HCT116 (cell line): ENCODE measurements at regions not wholly inside any gene's neighbourhood (a gene's known extent, or its start where the extent isn't known, plus 50 kb on each side); places are given as distances from the start of the nearest gene placed in this dataset.

Source experiments
- CTCF ChIP-seq, 3 experiments: fragments of 200-600 bp in 1 of 3; sonication (generic) in 1 of 3; IDR thresholded peaks in 2 of 3; conservative IDR thresholded peaks in 1 of 3; 2 replicates each; pipeline ENCODE4 v1.5.1; 2012 to 2017; ENCODE audit warnings: low read depth in 2 of 3, low read length in 2 of 3, antibody characterized with exemption in 1 of 3, borderline replicate concordance in 1 of 3, control low read depth in 1 of 3, mild to moderate bottlenecking in 1 of 3, mixed read lengths in 1 of 3, mixed run types in 1 of 3, moderate library complexity in 1 of 3; ENCODE audit not compliant: insufficient read depth in 1 of 3
- FOSL1 ChIP-seq: IDR thresholded peaks from 2 replicates; pipeline ENCODE4 v1.6.1; 2012; ENCODE audit warnings: low read depth
- JUND ChIP-seq: IDR thresholded peaks from 2 replicates; pipeline ENCODE4 v1.6.1; 2012
- POLR2A ChIP-seq: IDR thresholded peaks from 2 replicates; pipeline ENCODE4 v1.7.0; 2011; ENCODE audit warnings: borderline replicate concordance; ENCODE audit not compliant: insufficient read depth, insufficient read length; ENCODE audit errors: extremely low read depth
- POLR2AphosphoS5 ChIP-seq: IDR thresholded peaks from 2 replicates; pipeline ENCODE4 v1.6.1; 2011; ENCODE audit warnings: mild to moderate bottlenecking, low read depth, low read length, moderate library complexity
- REST ChIP-seq: IDR thresholded peaks from 2 replicates; pipeline ENCODE4 v1.6.1; 2012; ENCODE audit warnings: low read depth
- SIN3A ChIP-seq: IDR thresholded peaks from 2 replicates; pipeline ENCODE4 v1.6.1; 2012; ENCODE audit warnings: low read depth
- SRF ChIP-seq: IDR thresholded peaks from 2 replicates; pipeline ENCODE4 v1.6.1; 2012; ENCODE audit warnings: low read depth
- YY1 ChIP-seq: IDR thresholded peaks from 2 replicates; pipeline ENCODE4 v1.6.1; 2011; ENCODE audit warnings: low read length, low read depth, moderate library complexity, mild to moderate bottlenecking; ENCODE audit not compliant: insufficient replicate concordance; ENCODE audit errors: extremely low read depth
- ZNF274 ChIP-seq: fragments of 200-500 bp; sonication (Bioruptor generic); IDR thresholded peaks from 2 replicates; pipeline ENCODE4 v1.6.1; 2014; ENCODE audit warnings: mild to moderate bottlenecking, low read depth, low read length, inconsistent platforms

- TF ChIP-seq POLR2A (no peak), JUND (no peak), REST (no peak), CTCF (IDR thresholded peaks at IDR 0.05 in 2 of 3, conservative IDR thresholded peaks at IDR 0.05 in 1 of 3; ENCODE audit: borderline replicate concordance in 1 of 3, insufficient read depth in 1 of 3, low read depth in 2 of 3, low read length in 2 of 3) (no peak), ZNF274 (no peak), FOSL1 (no peak), POLR2AphosphoS5 (no peak), SRF (no peak), SIN3A (no peak), YY1 (no peak)
Measured at GRCh38 chr17:71935341-71935740, 185.5 kb upstream of the SOX9 start.
